Ascending aorta (tissue), 2 donors: ENCODE measurements at regions not wholly inside any gene's neighbourhood (a gene's known extent, or its start where the extent isn't known, plus 50 kb on each side); places are given as distances from the start of the nearest gene placed in this dataset.

Experiments used
- DNase-seq, 2 donors: peaks; one replicate each; pipeline ENCODE4 v3.0.0-alpha.2; 2019; ENCODE audit warnings: low spot score in 2 of 2
- H3K27ac ChIP-seq, 2 donors: fragments of 200-600 bp; sonication (generic); one replicate each; pipeline ENCODE4 v1.5.1; 2016 to 2017; ENCODE audit warnings: mild to moderate bottlenecking in 1 of 2
- H3K27me3 ChIP-seq: fragments of 200-600 bp; sonication (generic); one replicate; pipeline ENCODE4 v1.5.1; 2017
- H3K36me3 ChIP-seq, 2 donors: fragments of 200-600 bp; sonication (generic); one replicate each; pipeline ENCODE4 v1.5.1; 2016
- H3K4me1 ChIP-seq, 2 donors: fragments of 200-600 bp; sonication (generic); one replicate each; pipeline ENCODE4 v1.5.1; 2016 to 2017; ENCODE audit warnings: mild to moderate bottlenecking in 1 of 2
- H3K4me3 ChIP-seq, 2 donors: fragments of 200-600 bp; sonication (generic); one replicate each; pipeline ENCODE4 v1.5.1; 2016 to 2017; ENCODE audit warnings: mild to moderate bottlenecking in 1 of 2
- H3K9me3 ChIP-seq, 2 donors: fragments of 200-600 bp; sonication (generic); one replicate each; pipeline ENCODE4 v1.5.1; 2016
- intact Hi-C: fragments of 100-400 bp; cut with DNase I; formaldehyde crosslinking; loops from one replicate; pipeline ENCODE4 v1.15.1; 2023
- TF ChIP-seq, protein P1 (sequence below), 3 experiments: fragments of 200-600 bp in 2 of 3; fragments of 450-650 bp in 1 of 3; sonication (generic) in 2 of 3; IDR thresholded peaks; one replicate each; pipeline ENCODE4 v1.5.1; 2016 to 2019; ENCODE audit warnings: antibody characterized with exemption in 3 of 3, mild to moderate bottlenecking in 1 of 3, moderate library complexity in 1 of 3

DNA sequence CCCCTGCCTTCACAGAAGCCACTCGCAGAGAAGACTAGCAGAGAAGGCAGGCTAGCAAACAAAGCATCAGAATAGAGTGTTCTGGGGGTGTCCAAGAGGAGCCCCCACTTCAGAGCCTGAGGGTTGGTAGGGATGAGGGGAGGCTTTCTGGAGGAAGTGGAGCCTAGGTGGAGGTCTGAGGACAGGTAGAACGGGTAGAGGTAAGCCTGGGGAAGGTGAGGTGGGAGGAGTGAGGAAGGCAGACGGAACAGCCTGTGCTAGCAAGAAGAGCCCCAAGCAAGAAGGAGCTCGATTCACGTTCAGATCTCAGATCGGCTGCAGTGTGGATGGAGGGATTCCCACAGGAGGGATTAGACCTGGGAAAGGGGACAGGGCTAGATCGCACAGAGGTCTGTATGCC, 66.0 kb upstream of the DUSP5 start:
- no peaks in the 10 kb centered on the region for H3K9me3 ChIP-seq
- H3K27ac ChIP-seq, result no peak overlapping the region
- no peaks in the 10 kb centered on the region for H3K36me3 ChIP-seq
- H3K4me1 ChIP-seq, result no peaks in the 10 kb centered on the region
- no peak overlapping the region for H3K4me3 ChIP-seq
- peak in 1 of 2 donors; percentile 46 for DNase-seq
- intact Hi-C loops, result no loop called here
- H3K27me3 ChIP-seq, result no peaks in the 10 kb centered on the region
- TF ChIP-seq, protein P1, sequence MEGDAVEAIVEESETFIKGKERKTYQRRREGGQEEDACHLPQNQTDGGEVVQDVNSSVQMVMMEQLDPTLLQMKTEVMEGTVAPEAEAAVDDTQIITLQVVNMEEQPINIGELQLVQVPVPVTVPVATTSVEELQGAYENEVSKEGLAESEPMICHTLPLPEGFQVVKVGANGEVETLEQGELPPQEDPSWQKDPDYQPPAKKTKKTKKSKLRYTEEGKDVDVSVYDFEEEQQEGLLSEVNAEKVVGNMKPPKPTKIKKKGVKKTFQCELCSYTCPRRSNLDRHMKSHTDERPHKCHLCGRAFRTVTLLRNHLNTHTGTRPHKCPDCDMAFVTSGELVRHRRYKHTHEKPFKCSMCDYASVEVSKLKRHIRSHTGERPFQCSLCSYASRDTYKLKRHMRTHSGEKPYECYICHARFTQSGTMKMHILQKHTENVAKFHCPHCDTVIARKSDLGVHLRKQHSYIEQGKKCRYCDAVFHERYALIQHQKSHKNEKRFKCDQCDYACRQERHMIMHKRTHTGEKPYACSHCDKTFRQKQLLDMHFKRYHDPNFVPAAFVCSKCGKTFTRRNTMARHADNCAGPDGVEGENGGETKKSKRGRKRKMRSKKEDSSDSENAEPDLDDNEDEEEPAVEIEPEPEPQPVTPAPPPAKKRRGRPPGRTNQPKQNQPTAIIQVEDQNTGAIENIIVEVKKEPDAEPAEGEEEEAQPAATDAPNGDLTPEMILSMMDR (IDR thresholded peaks at IDR 0.05), result no peak

DNA sequence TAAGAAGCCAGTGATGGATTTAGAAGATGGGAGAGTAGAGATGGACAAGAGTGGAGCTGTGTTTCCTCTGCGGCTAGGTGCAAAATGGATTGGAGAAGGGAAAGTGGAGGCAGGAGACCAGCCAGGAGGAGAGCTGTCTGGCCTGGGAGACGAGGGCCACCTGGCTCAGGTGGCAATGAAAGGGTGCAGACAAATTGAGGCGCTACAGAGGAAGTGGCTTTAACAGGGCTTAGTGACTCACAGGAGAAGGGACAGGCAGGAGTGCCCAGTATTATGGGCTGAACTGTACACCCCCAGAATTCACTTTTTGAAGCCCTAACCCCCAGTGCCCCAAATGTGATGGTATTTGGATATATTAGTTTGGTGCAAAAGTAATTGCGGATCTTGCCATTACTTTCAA, 65.6 kb upstream of the DUSP5 start:
- intact Hi-C loops, result no loop called here
- TF ChIP-seq, protein P1 (IDR thresholded peaks at IDR 0.05), result no peak

DNA sequence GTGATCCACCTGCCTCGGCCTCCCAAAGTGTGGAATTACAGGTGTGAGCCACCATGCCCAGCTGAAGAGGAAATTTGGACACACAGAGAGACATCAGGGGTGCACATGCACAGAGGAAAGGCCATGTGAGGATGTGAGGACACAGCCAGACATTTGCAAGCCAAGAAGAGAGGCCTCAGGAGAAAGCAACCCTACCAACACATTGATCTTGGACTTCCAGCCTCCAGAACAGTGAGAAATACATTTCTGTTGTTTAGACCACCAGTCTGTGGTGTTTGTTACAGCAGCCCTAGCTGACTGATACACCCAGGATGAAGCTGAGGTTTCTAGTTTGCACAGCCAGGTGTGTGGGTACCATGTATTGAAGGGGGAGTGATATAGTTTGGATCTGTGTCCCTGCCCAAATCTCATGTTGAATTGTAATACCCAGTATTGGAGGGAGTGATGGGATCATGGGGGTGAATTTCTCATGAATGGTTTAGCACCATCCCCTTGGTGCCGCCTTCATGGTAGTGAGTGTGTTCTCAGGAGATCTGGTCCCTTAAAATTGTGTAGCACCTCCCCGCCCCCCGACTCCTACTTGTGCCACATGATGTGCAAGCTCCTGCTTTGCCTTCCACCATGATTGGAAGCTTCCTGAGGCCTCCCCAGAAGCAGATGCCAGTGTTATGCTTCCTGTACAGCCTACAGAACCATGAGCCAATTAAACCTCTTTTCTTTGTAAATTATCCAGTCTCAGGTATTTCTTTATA, 64.7 kb upstream of the DUSP5 start:
- H3K27ac ChIP-seq, result no peak overlapping the region
- no peaks in the 10 kb centered on the region for H3K4me1 ChIP-seq
- intact Hi-C loops, result no loop called here
- TF ChIP-seq, protein P1 (IDR thresholded peaks at IDR 0.05), result no peak
- no peak overlapping the region for H3K4me3 ChIP-seq
- no peaks in the 10 kb centered on the region for H3K9me3 ChIP-seq
- no peaks in the 10 kb centered on the region for H3K36me3 ChIP-seq
- no peaks in the 10 kb centered on the region for H3K27me3 ChIP-seq
- DNase-seq, result peak in 1 of 2 donors; percentile 16

More for the DNA sequence above, 65.6 kb upstream of the DUSP5 start:
- H3K36me3 ChIP-seq, result no peaks in the 10 kb centered on the region
- no peak overlapping the region for H3K27ac ChIP-seq
- peak in 1 of 2 donors; percentile 24 for DNase-seq
- no peaks in the 10 kb centered on the region for H3K4me1 ChIP-seq
- no peaks in the 10 kb centered on the region for H3K9me3 ChIP-seq
- no peak overlapping the region for H3K4me3 ChIP-seq
- no peaks in the 10 kb centered on the region for H3K27me3 ChIP-seq

DNA sequence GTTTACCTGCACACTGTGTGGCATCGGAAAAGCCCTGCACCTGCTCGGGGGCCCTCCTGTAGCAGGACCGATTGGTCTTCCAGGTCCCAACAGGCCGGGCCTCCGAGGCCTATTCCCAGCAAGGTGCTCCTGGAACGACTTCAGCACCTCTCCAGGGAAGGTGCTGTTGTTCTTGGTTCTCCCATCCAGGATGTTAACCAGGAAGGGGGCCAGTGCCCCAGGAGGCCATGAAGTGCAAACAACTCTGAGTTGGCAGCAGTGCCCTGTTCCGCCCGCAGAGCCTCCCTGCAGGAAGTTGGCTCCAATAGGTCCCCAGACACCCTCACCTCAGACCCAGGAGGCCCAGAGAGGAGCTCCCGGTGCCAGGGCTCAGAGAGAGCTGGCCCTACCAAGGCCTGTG, 64.0 kb upstream of the DUSP5 start:
- intact Hi-C loops, result no loop called here
- peak in 1 of 2 donors; percentile 44 for DNase-seq
- Histone ChIP-seq H3K27ac (no peak overlapping the region), H3K4me3 (no peak overlapping the region), H3K27me3 (no peaks in the 10 kb centered on the region), H3K36me3 (no peaks in the 10 kb centered on the region), H3K4me1 (no peaks in the 10 kb centered on the region), H3K9me3 (no peaks in the 10 kb centered on the region)
- TF ChIP-seq, protein P1 (IDR thresholded peaks at IDR 0.05), result no peak

GRCh38 chr10:110434489-110435096, 63.1 kb upstream of the DUSP5 start:
- Histone ChIP-seq H3K9me3 (no peaks in the 10 kb centered on the region), H3K27me3 (no peaks in the 10 kb centered on the region), H3K36me3 (no peaks in the 10 kb centered on the region), H3K27ac (no peak overlapping the region), H3K4me3 (no peak overlapping the region), H3K4me1 (no peaks in the 10 kb centered on the region)
- TF ChIP-seq, protein P1 (IDR thresholded peaks at IDR 0.05), result no peak
- DNase-seq, result peak in 1 of 2 donors; percentile 31
- intact Hi-C loops, result no loop called here
